Brain microvascular endothelial cell (primary cell): ENCODE measurements at regions not wholly inside any gene's neighbourhood (a gene's known extent, or its start where the extent isn't known, plus 50 kb on each side); places are given as distances from the start of the nearest gene placed in this dataset.
"Not testable (repeated sequence)": the region's sequence is repeated elsewhere in the genome, so short reads cannot be mapped to it uniquely, and the experiment has no call there.

Source experiments
- DNase-seq: peaks from one replicate; pipeline ENCODE4 v3.0.0-alpha.2; 2020
- H3K27ac ChIP-seq: fragments of 250-450 bp; sonication (Bioruptor Pico); 2 replicates; pipeline ENCODE4 v1.5.1; 2020; ENCODE audit warnings: mild to moderate bottlenecking, moderate library complexity
- H3K27me3 ChIP-seq: fragments of 250-450 bp; sonication (Bioruptor Pico); replicated peaks from 2 replicates; pipeline ENCODE4 v1.5.1; 2020; ENCODE audit warnings: mild to moderate bottlenecking
- H3K36me3 ChIP-seq: fragments of 250-450 bp; sonication (Bioruptor Pico); replicated peaks from 2 replicates; pipeline ENCODE4 v1.5.1; 2020; ENCODE audit warnings: mild to moderate bottlenecking
- H3K4me3 ChIP-seq: 2 replicates; pipeline ENCODE4 v1.5.1; 2011; ENCODE audit warnings: low read depth, mild to moderate bottlenecking, control low read depth, low read length, moderate library complexity
- in situ Hi-C: cut with HindIII; loops from 2 replicates; pipeline ENCODE4 v1.10.0; 2017; ENCODE audit warnings: low sequenced_read_pairs, low pct_ligation_motif_present
- TF ChIP-seq, protein P1 (sequence below): IDR thresholded peaks from 2 replicates; pipeline ENCODE4 v1.5.1; 2011; ENCODE audit warnings: low read depth, mild to moderate bottlenecking, moderate library complexity, low read length, control low read depth, inconsistent platforms; ENCODE audit errors: missing control alignments

DNA sequence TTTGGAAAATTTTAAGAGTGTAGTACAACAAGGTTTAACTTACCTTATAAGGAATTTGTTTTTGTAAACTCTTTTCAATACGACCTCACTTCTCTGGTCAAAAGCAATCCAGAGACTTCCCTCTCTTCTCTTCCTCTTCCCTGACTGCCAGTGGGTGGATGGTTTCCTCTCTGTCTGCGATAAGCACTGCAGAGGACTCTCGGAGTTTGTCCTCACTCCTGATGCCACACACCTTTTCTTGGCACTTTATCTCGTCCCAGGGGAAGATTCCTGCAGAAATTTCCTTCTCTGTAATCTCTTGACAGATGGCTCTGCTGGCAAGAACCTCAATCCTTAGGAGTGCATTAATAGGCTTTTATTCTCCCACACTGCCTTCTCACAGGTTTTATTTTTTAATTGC is 641.6 kb downstream of the NR2F1-AS1 start:
- in situ Hi-C loops, result no loop called here
- no peak for DNase-seq
- no peaks in the 10 kb centered on the region for H3K36me3 ChIP-seq
- no peak overlapping the region for H3K27ac ChIP-seq
- TF ChIP-seq, protein P1, sequence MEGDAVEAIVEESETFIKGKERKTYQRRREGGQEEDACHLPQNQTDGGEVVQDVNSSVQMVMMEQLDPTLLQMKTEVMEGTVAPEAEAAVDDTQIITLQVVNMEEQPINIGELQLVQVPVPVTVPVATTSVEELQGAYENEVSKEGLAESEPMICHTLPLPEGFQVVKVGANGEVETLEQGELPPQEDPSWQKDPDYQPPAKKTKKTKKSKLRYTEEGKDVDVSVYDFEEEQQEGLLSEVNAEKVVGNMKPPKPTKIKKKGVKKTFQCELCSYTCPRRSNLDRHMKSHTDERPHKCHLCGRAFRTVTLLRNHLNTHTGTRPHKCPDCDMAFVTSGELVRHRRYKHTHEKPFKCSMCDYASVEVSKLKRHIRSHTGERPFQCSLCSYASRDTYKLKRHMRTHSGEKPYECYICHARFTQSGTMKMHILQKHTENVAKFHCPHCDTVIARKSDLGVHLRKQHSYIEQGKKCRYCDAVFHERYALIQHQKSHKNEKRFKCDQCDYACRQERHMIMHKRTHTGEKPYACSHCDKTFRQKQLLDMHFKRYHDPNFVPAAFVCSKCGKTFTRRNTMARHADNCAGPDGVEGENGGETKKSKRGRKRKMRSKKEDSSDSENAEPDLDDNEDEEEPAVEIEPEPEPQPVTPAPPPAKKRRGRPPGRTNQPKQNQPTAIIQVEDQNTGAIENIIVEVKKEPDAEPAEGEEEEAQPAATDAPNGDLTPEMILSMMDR, result no peak
- H3K4me3 ChIP-seq, result no peak overlapping the region
- no peaks in the 10 kb centered on the region for H3K27me3 ChIP-seq

DNA sequence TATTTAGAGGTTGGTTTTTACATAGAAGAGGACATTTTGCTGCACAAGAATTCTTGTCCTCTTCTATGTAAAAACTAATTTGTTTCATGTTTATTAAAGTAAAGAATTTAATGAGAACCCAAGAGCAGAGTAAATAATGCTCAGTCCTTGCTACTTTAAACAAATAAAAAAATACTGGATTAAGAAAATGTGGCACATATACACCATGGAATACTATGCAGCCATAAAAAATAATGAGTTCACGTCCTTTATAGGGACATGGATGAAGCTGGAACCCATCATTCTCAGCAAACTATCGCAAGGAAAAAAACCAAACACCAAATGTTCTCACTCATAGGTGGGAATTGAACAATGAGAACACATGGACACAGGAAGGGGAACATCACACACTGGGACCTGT is 643.6 kb downstream of the NR2F1-AS1 start:
- DNase-seq, H3K27me3 ChIP-seq, H3K4me3 ChIP-seq, in situ Hi-C loops, H3K36me3 ChIP-seq, H3K27ac ChIP-seq: not testable (repeated sequence)

DNA sequence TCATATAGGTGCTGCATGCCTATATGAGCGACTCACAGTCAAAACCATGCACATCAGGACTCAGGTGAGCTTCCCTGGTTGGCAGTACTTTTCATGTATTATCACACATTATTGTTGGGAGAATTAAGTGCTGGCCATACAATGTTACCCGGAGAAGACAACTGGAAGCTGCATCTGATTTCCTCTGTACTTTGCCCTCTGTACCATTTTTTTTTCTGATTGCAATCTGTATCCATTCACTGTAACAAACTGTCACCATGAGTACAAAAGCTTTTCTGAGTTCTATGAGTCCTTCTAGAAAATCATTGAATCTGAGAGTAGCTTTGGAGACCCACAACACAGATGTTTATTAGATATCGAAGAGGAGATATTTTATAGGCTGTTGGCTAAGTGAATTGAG is 651.0 kb downstream of the NR2F1-AS1 start:
- H3K27ac ChIP-seq, result no peak overlapping the region
- no peaks in the 10 kb centered on the region for H3K36me3 ChIP-seq
- in situ Hi-C loops, result no loop called here
- H3K27me3 ChIP-seq, result no peaks in the 10 kb centered on the region
- TF ChIP-seq, protein P1, result no peak
- H3K4me3 ChIP-seq, result no peak overlapping the region
- DNase-seq, result no peak

DNA sequence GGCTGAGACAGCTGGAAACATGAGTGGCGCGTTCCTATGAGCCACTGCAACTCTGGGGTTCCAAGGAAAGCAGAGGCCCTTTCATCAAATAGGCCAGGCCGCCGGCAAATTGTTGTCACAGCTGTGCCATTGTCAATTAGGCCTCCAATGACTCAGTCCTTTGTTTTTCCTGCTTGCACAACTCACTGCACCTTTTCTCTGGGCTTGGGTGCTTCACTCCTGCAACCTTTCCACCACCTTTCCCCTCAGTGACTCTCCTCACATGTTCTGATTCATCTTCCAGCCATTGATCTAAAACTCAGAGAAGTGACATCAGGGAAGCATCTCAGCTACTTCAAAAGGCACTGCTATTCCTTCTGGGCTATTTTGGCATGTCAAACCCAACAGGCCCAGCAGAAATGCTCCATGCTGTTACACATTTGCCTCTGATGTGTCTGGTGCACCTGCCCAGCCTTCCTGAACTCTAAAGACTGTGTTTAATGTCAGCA is 653.7 kb downstream of the NR2F1-AS1 start:
- Histone ChIP-seq H3K27me3 (no peaks in the 10 kb centered on the region), H3K36me3 (no peaks in the 10 kb centered on the region), H3K27ac (no peak overlapping the region), H3K4me3 (no peak overlapping the region)
- in situ Hi-C loops, result no loop called here
- TF ChIP-seq, protein P1, result no peak
- no peak for DNase-seq

DNA sequence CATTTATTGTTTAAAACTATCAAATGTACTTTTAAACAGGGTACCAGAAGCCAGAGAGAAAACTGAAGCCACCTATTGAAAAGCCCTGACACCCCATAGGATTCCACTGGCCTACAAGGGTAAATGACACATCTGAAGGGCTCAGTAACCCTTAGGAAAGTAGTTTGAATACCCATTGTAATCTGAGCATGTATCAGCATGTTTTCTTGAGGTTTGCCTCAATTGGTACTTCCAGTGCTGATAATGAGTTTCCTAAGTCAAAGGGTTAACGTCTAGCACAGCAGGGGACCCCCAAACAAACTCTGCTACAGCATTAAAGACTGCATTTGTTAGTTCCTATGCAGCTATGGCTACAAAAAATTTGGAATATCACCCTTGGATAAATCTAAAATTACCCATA is 657.1 kb downstream of the NR2F1-AS1 start:
- no peak overlapping the region for H3K4me3 ChIP-seq
- no peaks in the 10 kb centered on the region for H3K27me3 ChIP-seq
- H3K36me3 ChIP-seq, result no peaks in the 10 kb centered on the region
- no peak overlapping the region for H3K27ac ChIP-seq
- in situ Hi-C loops, result no loop called here
- no peak for DNase-seq
- TF ChIP-seq, protein P1, result no peak

DNA sequence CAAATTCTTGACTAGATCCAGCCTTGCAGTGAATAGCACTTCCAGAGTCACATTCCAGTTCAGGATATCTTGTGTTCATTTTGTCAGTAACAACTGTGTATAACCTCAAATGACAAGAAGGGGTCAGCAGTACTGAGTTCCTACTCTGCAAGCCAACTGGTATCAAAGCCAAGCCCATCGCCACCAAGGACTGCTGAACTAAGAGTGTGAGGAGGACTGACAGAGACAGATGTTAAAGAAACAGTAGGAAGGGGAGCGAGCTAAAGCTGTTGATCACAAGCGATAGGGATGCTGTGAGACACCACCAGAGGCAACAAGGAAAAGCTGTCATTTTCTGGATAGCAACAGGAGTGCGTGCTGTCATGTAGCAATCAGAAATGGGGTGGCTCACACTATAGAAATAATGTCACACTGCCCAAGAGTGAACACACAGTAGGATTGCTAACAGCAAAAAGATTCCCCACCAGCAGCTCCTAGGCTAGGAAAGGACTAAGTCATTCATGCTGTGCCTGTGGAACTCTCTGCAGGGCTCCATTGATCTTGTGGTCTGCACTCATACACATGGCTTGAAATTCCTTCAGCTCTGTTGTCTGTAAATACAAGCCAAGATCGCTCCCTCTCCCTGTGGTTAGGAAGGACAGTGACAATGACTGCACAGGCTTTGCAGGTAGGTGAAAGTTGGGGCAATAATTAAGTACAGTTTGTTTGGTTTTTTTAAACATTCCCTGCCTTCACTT is 658.6 kb downstream of the NR2F1-AS1 start:
- Histone ChIP-seq H3K27ac (no peak overlapping the region), H3K27me3 (no peaks in the 10 kb centered on the region), H3K36me3 (no peaks in the 10 kb centered on the region), H3K4me3 (no peak overlapping the region)
- TF ChIP-seq, protein P1, result no peak
- in situ Hi-C loops, result no loop called here
- DNase-seq, result no peak
